ENCODE measurements at regions not wholly inside any gene's neighbourhood (a gene's known extent, or its start where the extent isn't known, plus 50 kb on each side); places are given as distances from the start of the nearest gene placed in this dataset.

GRCh38 chr2:65551528-65551927 lies 119.1 kb upstream of the SPRED2 start:
- TF ChIP-seq CTCF (IDR thresholded peaks at IDR 0.05; ENCODE audit: poor library complexity) (no peak), EZH2 (IDR thresholded peaks at IDR 0.05; ENCODE audit: borderline replicate concordance) (no peak), EZH2phosphoT487 (IDR thresholded peaks at IDR 0.05; ENCODE audit: low read depth, severe bottlenecking, unreplicated experiment) (no peak)
